ENCODE measurements at regions not wholly inside any gene's neighbourhood (a gene's known extent, or its start where the extent isn't known, plus 50 kb on each side); places are given as distances from the start of the nearest gene placed in this dataset.

GRCh38 chr3:106715286-106715685 lies 662.0 kb upstream of the CCDC54 start:
- Histone ChIP-seq H3K9me3 (no peaks in the 10 kb centered on the region), H3K27ac (no peak overlapping the region), H3K4me1 (no peaks in the 10 kb centered on the region), H3K36me3 (ENCODE audit: insufficient read depth in 1 of 2, low read depth in 1 of 2) (no peaks in the 10 kb centered on the region), H3K27me3 (ENCODE audit: insufficient read depth in 3 of 3, low read length in 2 of 3) (no peaks in the 10 kb centered on the region), H3K4me3 (no peak overlapping the region)
- no peak for ATAC-seq
- intact Hi-C loops (cut with DNase I): no loop called here
- no peak for DNase-seq
- TF ChIP-seq CTCF (IDR thresholded peaks at IDR 0.05): no peak
- 92 to 96% (median 96%) methylated on average over 3 of the region's 3 CpGs for WGBS, 3 donors

GRCh38 chr3:106717178-106717780 lies 660.0 kb upstream of the CCDC54 start:
- no peak overlapping the region for H3K4me3 ChIP-seq
- ATAC-seq (no peak), DNase-seq (no peak)
- no peaks in the 10 kb centered on the region for H3K9me3 ChIP-seq
- no peaks in the 10 kb centered on the region for H3K27me3 ChIP-seq (ENCODE audit: insufficient read depth in 3 of 3, low read length in 2 of 3)
- intact Hi-C loops (cut with DNase I): no loop called here
- 63 to 75% (median 63%) methylated on average over 1 of the region's 1 CpG for WGBS, 3 donors
- no peaks in the 10 kb centered on the region for H3K4me1 ChIP-seq
- no peak overlapping the region for H3K27ac ChIP-seq
- H3K36me3 ChIP-seq (ENCODE audit: insufficient read depth in 1 of 2, low read depth in 1 of 2): no peaks in the 10 kb centered on the region
- TF ChIP-seq CTCF (IDR thresholded peaks at IDR 0.05): no peak

GRCh38 chr3:106719077-106719476 lies 658.2 kb upstream of the CCDC54 start:
- Histone ChIP-seq H3K4me1 (no peaks in the 10 kb centered on the region), H3K27ac (no peak overlapping the region), H3K4me3 (no peak overlapping the region), H3K27me3 (ENCODE audit: insufficient read depth in 3 of 3, low read length in 2 of 3) (no peaks in the 10 kb centered on the region), H3K36me3 (ENCODE audit: insufficient read depth in 1 of 2, low read depth in 1 of 2) (no peaks in the 10 kb centered on the region), H3K9me3 (no peaks in the 10 kb centered on the region)
- TF ChIP-seq CTCF (IDR thresholded peaks at IDR 0.05): no peak
- intact Hi-C loops (cut with DNase I): no loop called here
- no peak for DNase-seq
- no peak for ATAC-seq

GRCh38 chr3:106719583-106719982 lies 657.7 kb upstream of the CCDC54 start:
- Histone ChIP-seq H3K4me3 (no peak overlapping the region), H3K36me3 (ENCODE audit: insufficient read depth in 1 of 2, low read depth in 1 of 2) (no peaks in the 10 kb centered on the region), H3K27me3 (ENCODE audit: insufficient read depth in 3 of 3, low read length in 2 of 3) (no peaks in the 10 kb centered on the region), H3K9me3 (no peaks in the 10 kb centered on the region), H3K27ac (no peak overlapping the region), H3K4me1 (no peaks in the 10 kb centered on the region)
- DNase-seq (no peak), ATAC-seq (no peak)
- intact Hi-C loops (cut with DNase I): no loop called here
- 26 to 37% (median 29%) methylated on average over 2 of the region's 2 CpGs for WGBS, 3 donors
- TF ChIP-seq CTCF (IDR thresholded peaks at IDR 0.05): no peak

- intact Hi-C loops (cut with DNase I): no loop called here
- no peak overlapping the region for H3K4me3 ChIP-seq
- no peaks in the 10 kb centered on the region for H3K36me3 ChIP-seq (ENCODE audit: insufficient read depth in 1 of 2, low read depth in 1 of 2)
- H3K27me3 ChIP-seq (ENCODE audit: insufficient read depth in 3 of 3, low read length in 2 of 3): no peaks in the 10 kb centered on the region
- no peak for TF ChIP-seq CTCF (IDR thresholded peaks at IDR 0.05)
- no peaks in the 10 kb centered on the region for H3K4me1 ChIP-seq
- DNase-seq: no peak
- 83 to 88% (median 87%) methylated on average over 9 of the region's 9 CpGs for WGBS, 3 donors
- no peak for ATAC-seq
- no peaks in the 10 kb centered on the region for H3K9me3 ChIP-seq
- no peak overlapping the region for H3K27ac ChIP-seq
Observed at GRCh38 chr3:106720510-106720909, 656.7 kb upstream of the CCDC54 start.
